H1 (cell line): ENCODE measurements at regions not wholly inside any gene's neighbourhood (a gene's known extent, or its start where the extent isn't known, plus 50 kb on each side); places are given as distances from the start of the nearest gene placed in this dataset.

Source experiments
- CTCF ChIA-PET: fragments of 300-600 bp; sonication (Branson Sonifier 250); formaldehyde crosslinking; loops from one replicate; lab custom pipeline; 2021; ENCODE audit not compliant: partially characterized antibody; lab: Charles Lee
- POLR2A ChIA-PET: fragments of 300-600 bp; sonication (Branson Sonifier 250); formaldehyde crosslinking; loops from one replicate; lab custom pipeline; 2021; ENCODE audit warnings: inconsistent platforms; ENCODE audit not compliant: partially characterized antibody; lab: Charles Lee
- DNase-seq, 2 experiments: peaks; one replicate each; pipeline versions ENCODE4 v3.0.0 to v3.0.0-alpha.2; 2010 to 2022; ENCODE audit warnings: low spot score in 2 of 2, low read depth in 1 of 2, mixed read lengths in 1 of 2
- FAIRE-seq: peaks from 2 replicates; lab custom pipeline; 2011; peaks lifted over from hg19 to GRCh38; lab: Jason Lieb, UNC
- H2AFZ ChIP-seq: 2 replicates; pipeline ENCODE4 v1.8.1; 2012; ENCODE audit warnings: low read length, inconsistent platforms
- H2AK5ac ChIP-seq: 2 replicates; pipeline ENCODE4 v1.6.1; 2013; ENCODE audit warnings: low read depth, low read length
- H2BK120ac ChIP-seq: replicated peaks from 2 replicates; pipeline ENCODE3; 2013; ENCODE audit warnings: low read depth, low read length, inconsistent platforms
- H2BK12ac ChIP-seq: 2 replicates; pipeline ENCODE4 v1.6.1; 2013; ENCODE audit warnings: low read depth, low read length
- H2BK15ac ChIP-seq: 2 replicates; pipeline ENCODE4 v1.6.1; 2013; ENCODE audit warnings: low read length
- H2BK20ac ChIP-seq: 2 replicates; pipeline ENCODE4 v1.6.1; 2013; ENCODE audit warnings: low read length
- H2BK5ac ChIP-seq: 2 replicates; pipeline ENCODE4 v1.6.1; 2013; ENCODE audit warnings: low read depth, low read length
- H3K14ac ChIP-seq: 2 replicates; pipeline ENCODE4 v1.6.1; 2013; ENCODE audit warnings: inconsistent platforms; ENCODE audit not compliant: insufficient read length
- H3K18ac ChIP-seq: 2 replicates; pipeline ENCODE4 v1.6.1; 2013; ENCODE audit warnings: low read length; ENCODE audit errors: extremely low read depth
- H3K23ac ChIP-seq: 2 replicates; pipeline ENCODE4 v1.6.1; 2013; ENCODE audit warnings: inconsistent platforms; ENCODE audit not compliant: insufficient read length
- H3K23me2 ChIP-seq: 2 replicates; pipeline ENCODE4 v1.6.1; 2013; ENCODE audit warnings: low read depth, low read length
- H3K27ac ChIP-seq: 2 replicates; pipeline ENCODE4 v1.6.1; 2011; ENCODE audit warnings: low read depth, low read length, inconsistent platforms
- H3K27me3 ChIP-seq, 4 experiments: replicated peaks in 1 of 4; 1 replicate in 1 of 4; 2 replicates in 3 of 4; pipeline versions ENCODE4 v1.6.1 to v1.8.1; 2011 to 2013; ENCODE audit warnings: low read length in 3 of 4, mild to moderate bottlenecking in 3 of 4, inconsistent platforms in 2 of 4, mixed read lengths in 2 of 4, moderate library complexity in 1 of 4; ENCODE audit not compliant: control insufficient read depth in 3 of 4, insufficient read depth in 3 of 4; ENCODE audit errors: extremely low read depth in 1 of 4
- H3K36me3 ChIP-seq, 4 experiments: 2 replicates each; pipeline versions ENCODE4 v1.6.1 to v1.8.1; 2011 to 2013; ENCODE audit warnings: mild to moderate bottlenecking in 4 of 4, low read length in 3 of 4, moderate library complexity in 2 of 4, control low read depth in 1 of 4, inconsistent platforms in 1 of 4; ENCODE audit not compliant: insufficient read depth in 4 of 4, control insufficient read depth in 2 of 4
- H3K4ac ChIP-seq: replicated peaks from 2 replicates; pipeline ENCODE3; 2013; ENCODE audit warnings: low read length, low read depth, mixed read lengths, inconsistent platforms; ENCODE audit not compliant: insufficient read length
- H3K4me1 ChIP-seq, 4 experiments: replicated peaks in 1 of 4; 1 replicate in 1 of 4; 2 replicates in 3 of 4; pipeline versions ENCODE4 v1.6.1 to v1.8.1; 2011 to 2013; ENCODE audit warnings: low read length in 3 of 4, inconsistent platforms in 2 of 4, mixed read lengths in 1 of 4; ENCODE audit not compliant: insufficient read depth in 4 of 4, control insufficient read depth in 3 of 4
- H3K4me2 ChIP-seq, 2 experiments: 2 replicates each; pipeline versions ENCODE4 v1.6.1 to v1.8.1; 2011 to 2013; ENCODE audit warnings: low read depth in 2 of 2, low read length in 2 of 2, control low read depth in 1 of 2, inconsistent platforms in 1 of 2, mild to moderate bottlenecking in 1 of 2; ENCODE audit not compliant: insufficient read depth in 1 of 2
- H3K4me3 ChIP-seq, 4 experiments: fragments of 200-600, 300-600 bp in 1 of 4; sonication (generic), shearing (Covaris generic), sonication (Bioruptor Twin) in 1 of 4; 2 replicates each; pipeline versions ENCODE4 v1.5.1 to v1.8.1; 2011 to 2016; ENCODE audit warnings: low read length in 4 of 4, low read depth in 3 of 4, control low read depth in 2 of 4, inconsistent platforms in 2 of 4, mild to moderate bottlenecking in 2 of 4, mixed read lengths in 1 of 4, moderate library complexity in 1 of 4; ENCODE audit not compliant: insufficient read depth in 2 of 4; ENCODE audit errors: extremely low read depth in 1 of 4
- H3K56ac ChIP-seq: replicated peaks from 2 replicates; pipeline ENCODE3; 2013; ENCODE audit warnings: low read depth, mild to moderate bottlenecking, mixed read lengths, low read length, inconsistent platforms; ENCODE audit not compliant: insufficient read length
- H3K79me1 ChIP-seq: 2 replicates; pipeline ENCODE4 v1.6.1; 2013; ENCODE audit warnings: low read depth, low read length, control low read depth
- H3K79me2 ChIP-seq, 2 experiments: 2 replicates each; pipeline versions ENCODE4 v1.6.1 to v1.8.1; 2012 to 2013; ENCODE audit warnings: low read length in 2 of 2, mild to moderate bottlenecking in 2 of 2, inconsistent platforms in 1 of 2; ENCODE audit not compliant: insufficient read depth in 2 of 2, control insufficient read depth in 1 of 2
- H3K9ac ChIP-seq, 4 experiments: replicated peaks in 1 of 4; 1 replicate in 1 of 4; 2 replicates in 3 of 4; pipeline versions ENCODE4 v1.6.1 to v1.8.1; 2011 to 2013; ENCODE audit warnings: low read depth in 3 of 4, low read length in 3 of 4, control low read depth in 2 of 4, mild to moderate bottlenecking in 2 of 4, moderate library complexity in 2 of 4, inconsistent platforms in 1 of 4; ENCODE audit errors: extremely low read depth in 1 of 4
- H3K9me3 ChIP-seq, 2 experiments: 2 replicates each; pipeline versions ENCODE4 v1.6.1 to v1.8.1; 2012 to 2013; ENCODE audit warnings: mild to moderate bottlenecking in 2 of 2, moderate library complexity in 2 of 2, control low read depth in 1 of 2, inconsistent platforms in 1 of 2, low read depth in 1 of 2, low read length in 1 of 2, mixed read lengths in 1 of 2; ENCODE audit not compliant: insufficient read depth in 2 of 2
- H4K20me1 ChIP-seq, 2 experiments: replicated peaks in 1 of 2; 2 replicates each; pipeline versions ENCODE3 to v1.8.1; 2011 to 2013; ENCODE audit warnings: inconsistent platforms in 2 of 2, low read length in 2 of 2, mild to moderate bottlenecking in 1 of 2; ENCODE audit not compliant: insufficient read depth in 2 of 2, control insufficient read depth in 1 of 2
- H4K5ac ChIP-seq: 2 replicates; pipeline ENCODE4 v1.6.1; 2013; ENCODE audit warnings: low read length, low read depth, mixed read lengths, inconsistent platforms; ENCODE audit not compliant: insufficient read length
- H4K8ac ChIP-seq: 2 replicates; pipeline ENCODE4 v1.8.0; 2013; ENCODE audit warnings: mild to moderate bottlenecking, moderate library complexity, low read length, inconsistent platforms; ENCODE audit not compliant: insufficient read depth; ENCODE audit errors: extremely low read depth
- H4K91ac ChIP-seq: replicated peaks from 2 replicates; pipeline ENCODE3; 2013; ENCODE audit warnings: low read length, mixed read lengths, inconsistent platforms; ENCODE audit not compliant: insufficient read length
- PHF8 ChIP-seq: fragments of 200-600 bp; sonication (generic); conservative IDR thresholded peaks from 2 replicates; pipeline ENCODE4 v1.7.1; 2012; ENCODE audit warnings: low read depth, mild to moderate bottlenecking, inconsistent platforms, low read length, moderate library complexity
- SIRT6 ChIP-seq: IDR thresholded peaks from one replicate; pipeline ENCODE4 v1.7.1; 2012; ENCODE audit warnings: low read length, inconsistent platforms
- SIX5 ChIP-seq: IDR thresholded peaks from 2 replicates; pipeline ENCODE4 v1.6.1; 2011; ENCODE audit warnings: mild to moderate bottlenecking, low read depth, low read length
- WGBS, 2 experiments: shearing (Covaris generic) in 1 of 2; methylation state at CpG; one replicate each; pipeline versions ENCODE4 v1.1.6 to v1.1.7; 2013 to 2015; ENCODE audit warnings: low lambda C conversion rate in 2 of 2, mixed read lengths in 2 of 2, inconsistent platforms in 1 of 2, low coverage in 1 of 2, missing lambda C conversion rate in 1 of 2; ENCODE audit not compliant: insufficient replicate concordance in 2 of 2, insufficient coverage in 1 of 2, insufficient read length in 1 of 2; ENCODE audit errors: extremely low coverage in 1 of 2, missing lambda C conversion rate in 1 of 2; 5-methylcytosine and 5-hydroxymethylcytosine counted together

DNA sequence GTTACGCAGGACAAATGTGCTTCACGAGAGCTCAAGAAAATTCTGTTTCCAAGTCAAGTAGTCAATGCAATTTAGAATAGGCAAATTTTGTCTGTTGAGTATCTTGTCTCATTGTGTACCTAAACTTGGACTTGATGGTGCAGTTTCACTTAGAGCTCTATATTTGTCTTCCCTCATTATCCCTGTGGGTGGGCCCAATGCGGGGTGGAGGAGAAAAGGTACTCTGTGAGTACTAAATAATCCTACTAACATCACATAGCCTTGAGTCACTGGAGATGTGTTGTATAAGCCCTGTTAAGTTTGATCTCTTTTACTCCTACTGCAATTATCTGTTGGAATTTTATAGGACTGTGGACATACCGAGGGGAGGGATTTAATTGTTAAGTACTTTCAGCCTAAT lies 331.2 kb downstream of the METTL15 start:
- Histone ChIP-seq H3K56ac (no peak overlapping the region), H2AK5ac (no peak overlapping the region), H3K79me2 (no peaks in the 10 kb centered on the region), H3K79me1 (no peaks in the 10 kb centered on the region), H2AFZ (no peak overlapping the region), H3K4me1 (no peaks in the 10 kb centered on the region), H3K9me3 (no peaks in the 10 kb centered on the region), H2BK15ac (no peak overlapping the region), H3K4ac (no peak overlapping the region), H3K18ac (no peak overlapping the region), H4K91ac (no peak overlapping the region), H3K23me2 (no peaks in the 10 kb centered on the region), H2BK5ac (no peak overlapping the region), H4K8ac (no peak overlapping the region), H2BK12ac (no peak overlapping the region), H3K36me3 (no peaks in the 10 kb centered on the region), H4K5ac (no peak overlapping the region), H3K9ac (no peak overlapping the region), H3K27me3 (no peaks in the 10 kb centered on the region), H3K14ac (no peak overlapping the region), H2BK20ac (no peak overlapping the region), H4K20me1 (no peaks in the 10 kb centered on the region), H3K4me3 (no peak overlapping the region), H3K4me2 (no peak overlapping the region), H3K27ac (no peak overlapping the region), H2BK120ac (no peak overlapping the region), H3K23ac (no peak overlapping the region)
- CTCF ChIA-PET: interaction anchor here (1.2 kb wide), 1 partner anchor 582 kb away, joined by 3 read pairs; no protein-coding TSS in a partner anchor
- no peak for FAIRE-seq
- DNase-seq: no peak
- POLR2A ChIA-PET: no interaction called here
- WGBS, 2 experiments: 94% methylated on average over 4 of the region's 4 CpGs; no CpG with 5 or more reads in 1 of the 2 experiments
- TF ChIP-seq SIX5: no peak
- TF ChIP-seq PHF8: no peak
- TF ChIP-seq SIRT6: no peak
